ENCODE measurements at regions not wholly inside any gene's neighbourhood (a gene's known extent, or its start where the extent isn't known, plus 50 kb on each side); places are given as distances from the start of the nearest gene placed in this dataset.

- no peak overlapping the region for H3K4me3 ChIP-seq
- H3K27ac ChIP-seq = no peak overlapping the region
- no peak for DNase-seq
- H3K36me3 ChIP-seq = no peaks in the 10 kb centered on the region
- no peaks in the 10 kb centered on the region for H3K4me1 ChIP-seq
- peaks cover 5% of the 10 kb centered on the region; the same call in 1 of the 2 replicates for H3K27me3 ChIP-seq
- no peaks in the 10 kb centered on the region for H3K9me3 ChIP-seq (replicated peaks)
These were observed 550.7 kb downstream of the PTPRU start for GRCh38 chr1:29786791-29787732.

DNA sequence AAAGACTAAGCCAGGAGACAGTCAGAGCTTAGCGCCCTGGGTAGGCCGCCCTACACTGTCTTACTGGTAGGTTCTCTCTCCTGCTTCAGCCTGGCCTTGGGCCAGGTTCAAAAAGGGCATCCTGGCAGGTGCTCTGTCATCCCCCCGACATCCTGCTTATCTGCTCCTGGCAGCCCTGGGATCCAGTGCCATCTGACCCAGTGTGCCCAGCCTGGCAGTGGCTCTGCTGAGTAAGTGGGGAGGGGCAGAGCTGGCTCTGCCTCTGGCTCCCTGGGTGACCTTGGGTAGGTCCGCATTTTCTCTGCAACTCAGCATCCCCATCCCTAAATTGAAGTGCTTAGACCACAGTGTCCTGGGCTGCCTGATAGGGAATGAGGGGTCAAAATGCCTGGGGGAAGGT lies 549.9 kb downstream of the PTPRU start:
- Histone ChIP-seq H3K9me3 (replicated peaks) (no peaks in the 10 kb centered on the region), H3K4me3 (no peak overlapping the region), H3K27ac (no peak overlapping the region), H3K27me3 (peaks cover 7% of the 10 kb centered on the region), H3K4me1 (no peaks in the 10 kb centered on the region), H3K36me3 (no peaks in the 10 kb centered on the region)
- DNase-seq = no peak

GRCh38 chr1:29785554-29785953 lies 549.2 kb downstream of the PTPRU start:
- H3K9me3 ChIP-seq (replicated peaks) = no peaks in the 10 kb centered on the region

GRCh38 chr1:29785137-29785527 lies 548.8 kb downstream of the PTPRU start:
- H3K9me3 ChIP-seq (replicated peaks) = no peaks in the 10 kb centered on the region
- no peak overlapping the region for H3K4me3 ChIP-seq
- H3K27ac ChIP-seq = no peak overlapping the region

More at GRCh38 chr1:29785554-29785953, 549.2 kb downstream of the PTPRU start:
- no peak for DNase-seq
- Histone ChIP-seq H3K4me1 (no peaks in the 10 kb centered on the region), H3K4me3 (no peak overlapping the region), H3K36me3 (no peaks in the 10 kb centered on the region), H3K27ac (no peak overlapping the region), H3K27me3 (peaks cover 13% of the 10 kb centered on the region)

GRCh38 chr1:29784276-29785136 lies 548.2 kb downstream of the PTPRU start:
- no peak for DNase-seq
- peaks cover 13% of the 10 kb centered on the region for H3K27me3 ChIP-seq
- H3K4me1 ChIP-seq = no peaks in the 10 kb centered on the region
- H3K4me3 ChIP-seq = no peak overlapping the region
- H3K9me3 ChIP-seq (replicated peaks) = no peaks in the 10 kb centered on the region
- H3K27ac ChIP-seq = no peak overlapping the region
- H3K36me3 ChIP-seq = no peaks in the 10 kb centered on the region

More at GRCh38 chr1:29785137-29785527, 548.8 kb downstream of the PTPRU start:
- DNase-seq = no peak
- peaks cover 13% of the 10 kb centered on the region for H3K27me3 ChIP-seq
- no peaks in the 10 kb centered on the region for H3K36me3 ChIP-seq
- no peaks in the 10 kb centered on the region for H3K4me1 ChIP-seq

DNA sequence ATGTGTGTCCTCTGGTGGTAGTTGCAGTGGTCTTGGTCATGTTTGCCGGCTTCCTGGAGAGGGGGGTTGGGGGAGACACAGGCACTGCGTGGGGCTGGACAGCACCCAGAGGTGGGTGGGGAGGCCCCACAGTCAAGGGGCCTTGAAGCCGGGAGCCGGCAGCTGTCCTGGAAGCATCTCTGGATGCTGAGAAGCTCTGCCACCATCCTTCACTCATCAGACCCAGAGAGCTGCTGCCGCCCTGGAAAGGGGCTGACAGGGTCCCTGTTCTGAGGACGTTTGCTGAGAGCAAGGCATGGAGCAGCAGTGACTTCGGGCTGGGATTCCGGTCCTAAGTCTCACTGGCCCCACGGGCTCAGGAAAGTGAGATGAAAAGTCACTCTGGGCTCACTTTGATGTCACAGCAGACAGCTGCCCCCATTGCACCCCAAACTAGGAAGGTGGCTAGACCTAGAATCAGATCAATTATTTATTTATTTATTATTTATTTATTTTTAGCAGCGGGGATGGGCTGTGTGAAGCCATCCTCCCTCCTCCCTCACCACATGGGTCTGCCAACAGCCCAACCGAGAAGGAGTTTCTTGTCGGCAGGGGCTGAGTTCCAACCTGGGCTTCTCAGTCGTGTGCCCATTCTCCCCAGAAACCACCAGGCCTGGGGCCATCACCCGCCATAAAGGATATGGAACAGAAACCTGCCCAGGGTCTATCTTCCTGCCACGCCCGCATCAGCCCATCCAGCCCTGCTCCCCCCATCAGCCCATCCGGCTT lies 547.4 kb downstream of the PTPRU start:
- Histone ChIP-seq H3K36me3 (no peaks in the 10 kb centered on the region), H3K9me3 (replicated peaks) (no peaks in the 10 kb centered on the region), H3K4me3 (no peak overlapping the region), H3K27ac (no peak overlapping the region), H3K27me3 (peaks cover 13% of the 10 kb centered on the region), H3K4me1 (no peaks in the 10 kb centered on the region)
- no peak for DNase-seq

GRCh38 chr1:29782846-29783507 lies 546.7 kb downstream of the PTPRU start:
- no peak for DNase-seq
- no peaks in the 10 kb centered on the region for H3K9me3 ChIP-seq (replicated peaks)

GRCh38 chr1:29779146-29779545 lies 542.8 kb downstream of the PTPRU start:
- Histone ChIP-seq H3K27ac (no peak overlapping the region), H3K27me3 (peaks cover 8% of the 10 kb centered on the region), H3K4me1 (no peaks in the 10 kb centered on the region), H3K4me3 (no peak overlapping the region), H3K36me3 (no peaks in the 10 kb centered on the region), H3K9me3 (replicated peaks) (no peaks in the 10 kb centered on the region)
- no peak for DNase-seq

More at GRCh38 chr1:29782846-29783507, 546.7 kb downstream of the PTPRU start:
- no peak overlapping the region for H3K4me3 ChIP-seq
- no peaks in the 10 kb centered on the region for H3K4me1 ChIP-seq
- H3K36me3 ChIP-seq = no peaks in the 10 kb centered on the region
- H3K27ac ChIP-seq = no peak overlapping the region
- peaks cover 13% of the 10 kb centered on the region for H3K27me3 ChIP-seq

GRCh38 chr1:29777522-29777921 lies 541.2 kb downstream of the PTPRU start:
- no peak for DNase-seq
- Histone ChIP-seq H3K4me1 (no peaks in the 10 kb centered on the region), H3K4me3 (no peak overlapping the region), H3K9me3 (replicated peaks) (no peaks in the 10 kb centered on the region), H3K36me3 (no peaks in the 10 kb centered on the region), H3K27ac (no peak overlapping the region), H3K27me3 (peaks cover 8% of the 10 kb centered on the region)

GRCh38 chr1:29774355-29774754 lies 538.0 kb downstream of the PTPRU start:
- no peak for DNase-seq
- H3K27ac ChIP-seq = no peak overlapping the region
- H3K36me3 ChIP-seq = no peaks in the 10 kb centered on the region
- H3K27me3 ChIP-seq = no peaks in the 10 kb centered on the region
- no peaks in the 10 kb centered on the region for H3K4me1 ChIP-seq
- no peak overlapping the region for H3K4me3 ChIP-seq
- H3K9me3 ChIP-seq (replicated peaks) = no peaks in the 10 kb centered on the region

DNA sequence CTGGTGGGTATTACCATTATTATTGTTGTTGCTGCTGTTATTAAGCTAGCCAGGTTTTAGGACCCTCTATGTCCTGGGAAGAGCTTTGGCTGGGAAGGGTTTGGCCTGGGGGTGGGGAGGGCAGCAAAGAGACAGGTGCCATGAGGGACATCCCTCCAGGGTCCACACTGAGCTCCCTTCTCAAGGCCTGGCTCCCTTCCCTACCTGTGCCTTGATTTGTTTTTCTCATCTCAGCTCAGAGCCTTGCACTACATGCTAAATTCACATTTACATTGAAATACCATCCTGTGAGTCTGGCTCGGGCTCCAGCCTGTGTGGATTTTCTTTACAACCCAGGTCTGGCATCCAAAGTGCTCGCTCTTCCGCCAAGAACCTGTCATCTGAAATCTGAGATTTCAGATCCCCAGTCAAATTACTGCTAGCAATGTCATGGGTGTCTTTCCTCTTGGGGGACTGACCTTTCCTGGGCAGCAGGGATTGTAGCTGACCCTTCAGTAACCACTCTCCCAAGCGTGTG lies 536.3 kb downstream of the PTPRU start:
- no peak for DNase-seq
- Histone ChIP-seq H3K36me3 (no peaks in the 10 kb centered on the region), H3K27ac (no peak overlapping the region), H3K4me1 (no peaks in the 10 kb centered on the region), H3K27me3 (no peaks in the 10 kb centered on the region), H3K4me3 (no peak overlapping the region), H3K9me3 (replicated peaks) (no peaks in the 10 kb centered on the region)

GRCh38 chr1:29767769-29768425 lies 531.6 kb downstream of the PTPRU start:
- Histone ChIP-seq H3K36me3 (no peaks in the 10 kb centered on the region), H3K9me3 (replicated peaks) (no peaks in the 10 kb centered on the region), H3K27ac (no peak overlapping the region), H3K4me3 (no peak overlapping the region), H3K27me3 (no peaks in the 10 kb centered on the region), H3K4me1 (no peaks in the 10 kb centered on the region)
- no peak for DNase-seq

- no peak overlapping the region for H3K4me3 ChIP-seq
- no peaks in the 10 kb centered on the region for H3K4me1 ChIP-seq
- H3K27ac ChIP-seq = no peak overlapping the region
- no peak for DNase-seq
- H3K9me3 ChIP-seq (replicated peaks) = no peaks in the 10 kb centered on the region
- H3K36me3 ChIP-seq = no peaks in the 10 kb centered on the region
- H3K27me3 ChIP-seq = no peaks in the 10 kb centered on the region
These were observed 530.9 kb downstream of the PTPRU start for GRCh38 chr1:29767088-29767685.
